OCI-LY3 (cell line): ENCODE measurements at regions not wholly inside any gene's neighbourhood (a gene's known extent, or its start where the extent isn't known, plus 50 kb on each side); places are given as distances from the start of the nearest gene placed in this dataset.

ENCODE experiments used
- H2AFZ ChIP-seq: fragments of 200-600, 300-600 bp; shearing (Covaris generic); 2 replicates; pipeline ENCODE4 v1.6.0; 2014; ENCODE audit warnings: antibody characterized with exemption, low read depth, low read length
- H3K27ac ChIP-seq: fragments of 200-600, 300-600 bp; sonication (generic); 2 replicates; pipeline ENCODE4 v1.5.1; 2014; ENCODE audit warnings: mild to moderate bottlenecking, low read length, moderate library complexity, mixed read lengths
- H3K27me3 ChIP-seq: fragments of 200-600, 300-600 bp; sonication (generic); 2 replicates; pipeline ENCODE4 v1.6.1; 2014; ENCODE audit warnings: low read depth, low read length, mixed read lengths
- H3K36me3 ChIP-seq: fragments of 200-600, 300-600 bp; sonication (generic); replicated peaks from 2 replicates; pipeline ENCODE3; 2014; ENCODE audit warnings: low read depth, low read length, mixed read lengths
- H3K4me1 ChIP-seq: fragments of 300-600, 200-600 bp; sonication (generic); 2 replicates; pipeline ENCODE4 v1.6.1; 2014; ENCODE audit warnings: low read length, mixed read lengths
- H3K4me2 ChIP-seq: fragments of 200-600, 300-600 bp; sonication (generic); 2 replicates; pipeline ENCODE4 v1.6.1; 2014; ENCODE audit warnings: low read length, mixed read lengths
- H3K4me3 ChIP-seq: fragments of 300-600, 200-600 bp; sonication (generic); 2 replicates; pipeline ENCODE4 v1.5.1; 2014; ENCODE audit warnings: antibody characterized with exemption, mild to moderate bottlenecking, low read length, moderate library complexity
- H3K79me2 ChIP-seq: fragments of 300-600, 200-600 bp; shearing (Covaris generic); 2 replicates; pipeline ENCODE4 v1.6.1; 2014; ENCODE audit warnings: mild to moderate bottlenecking, low read length, mixed read lengths
- H3K9ac ChIP-seq: fragments of 300-600, 200-600 bp; shearing (Covaris generic); 2 replicates; pipeline ENCODE4 v1.6.0; 2014; ENCODE audit warnings: mild to moderate bottlenecking, low read length, moderate library complexity
- H3K9me3 ChIP-seq: fragments of 200-600, 300-600 bp; shearing (Covaris generic); 2 replicates; pipeline ENCODE4 v1.6.1; 2014; ENCODE audit warnings: low read length, mixed read lengths; ENCODE audit not compliant: insufficient read depth
- H4K20me1 ChIP-seq: fragments of 200-600, 300-600 bp; sonication (generic); 2 replicates; pipeline ENCODE4 v1.6.1; 2016; ENCODE audit warnings: low read length, mixed read lengths; ENCODE audit not compliant: insufficient read depth
- EZH2phosphoT487 ChIP-seq: fragments of 200-600 bp; shearing (Covaris generic); IDR thresholded peaks from 2 replicates; pipeline ENCODE4 v1.6.1; 2018; ENCODE audit warnings: antibody characterized with exemption, mixed run types, low read depth
- TF ChIP-seq, protein P1 (sequence below): fragments of 200-600, 300-600 bp; sonication (generic); IDR thresholded peaks from 2 replicates; pipeline ENCODE4 v1.5.1; 2014; ENCODE audit warnings: antibody characterized with exemption, low read length, low read depth

DNA sequence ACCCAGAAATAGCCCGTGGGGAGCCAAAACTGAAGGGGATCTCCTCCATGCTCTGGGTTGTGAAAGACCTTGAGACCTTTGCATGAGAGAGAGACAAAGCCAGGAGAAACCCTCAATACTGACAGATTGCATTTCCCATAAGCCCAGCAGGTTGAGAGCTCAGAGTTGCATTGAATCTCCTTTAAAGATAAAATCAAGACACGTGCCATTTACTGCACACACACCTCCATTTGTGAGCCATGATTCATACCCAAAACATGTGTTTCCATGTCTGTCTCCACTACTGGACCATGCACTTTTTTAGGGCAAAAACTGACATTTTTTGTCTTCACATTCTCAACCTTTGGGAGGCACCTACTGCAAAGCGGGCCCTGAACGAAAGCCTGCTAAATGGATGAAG is 144.0 kb upstream of the NRIP1 start:
- TF ChIP-seq, protein P1, sequence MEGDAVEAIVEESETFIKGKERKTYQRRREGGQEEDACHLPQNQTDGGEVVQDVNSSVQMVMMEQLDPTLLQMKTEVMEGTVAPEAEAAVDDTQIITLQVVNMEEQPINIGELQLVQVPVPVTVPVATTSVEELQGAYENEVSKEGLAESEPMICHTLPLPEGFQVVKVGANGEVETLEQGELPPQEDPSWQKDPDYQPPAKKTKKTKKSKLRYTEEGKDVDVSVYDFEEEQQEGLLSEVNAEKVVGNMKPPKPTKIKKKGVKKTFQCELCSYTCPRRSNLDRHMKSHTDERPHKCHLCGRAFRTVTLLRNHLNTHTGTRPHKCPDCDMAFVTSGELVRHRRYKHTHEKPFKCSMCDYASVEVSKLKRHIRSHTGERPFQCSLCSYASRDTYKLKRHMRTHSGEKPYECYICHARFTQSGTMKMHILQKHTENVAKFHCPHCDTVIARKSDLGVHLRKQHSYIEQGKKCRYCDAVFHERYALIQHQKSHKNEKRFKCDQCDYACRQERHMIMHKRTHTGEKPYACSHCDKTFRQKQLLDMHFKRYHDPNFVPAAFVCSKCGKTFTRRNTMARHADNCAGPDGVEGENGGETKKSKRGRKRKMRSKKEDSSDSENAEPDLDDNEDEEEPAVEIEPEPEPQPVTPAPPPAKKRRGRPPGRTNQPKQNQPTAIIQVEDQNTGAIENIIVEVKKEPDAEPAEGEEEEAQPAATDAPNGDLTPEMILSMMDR, result no peak
- no peak for TF ChIP-seq EZH2phosphoT487
- H3K4me1 ChIP-seq, result peaks cover 37% of the 10 kb centered on the region
- no peak overlapping the region for H3K4me2 ChIP-seq

DNA sequence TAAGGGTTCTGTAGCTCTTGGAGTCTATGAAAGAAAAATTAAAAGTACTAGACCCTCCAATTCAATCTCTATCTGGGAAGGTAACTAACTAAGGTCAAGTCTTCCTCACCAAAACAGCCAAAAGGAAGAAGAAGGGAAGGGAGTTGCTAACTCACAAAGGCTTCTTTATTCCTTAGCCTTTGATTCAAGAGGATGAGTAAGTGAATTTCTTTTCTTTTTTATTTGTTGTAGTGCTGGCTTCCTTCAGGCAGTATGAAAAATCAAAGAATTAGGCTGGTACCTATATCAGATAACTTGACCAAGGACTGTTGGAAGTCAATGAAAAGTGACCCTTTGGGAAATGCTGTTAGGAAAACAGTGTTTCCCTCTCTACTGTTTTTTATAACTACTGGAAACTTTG is 144.4 kb upstream of the NRIP1 start:
- Histone ChIP-seq H3K4me3 (no peak overlapping the region), H3K4me2 (no peak overlapping the region), H2AFZ (no peak overlapping the region), H3K4me1 (peaks cover 37% of the 10 kb centered on the region), H3K9ac (no peak overlapping the region), H3K27me3 (peaks cover 77% of the 10 kb centered on the region), H4K20me1 (peaks cover 7% of the 10 kb centered on the region; the same call in 1 of the 2 replicates), H3K79me2 (no peaks in the 10 kb centered on the region), H3K9me3 (no peaks in the 10 kb centered on the region), H3K27ac (no peak overlapping the region), H3K36me3 (no peaks in the 10 kb centered on the region)
- TF ChIP-seq EZH2phosphoT487, result no peak
- TF ChIP-seq, protein P1, result no peak

More for the DNA sequence above, 144.0 kb upstream of the NRIP1 start:
- H3K27ac ChIP-seq, result no peak overlapping the region
- H2AFZ ChIP-seq, result no peak overlapping the region
- no peaks in the 10 kb centered on the region for H3K9me3 ChIP-seq
- peaks cover 79% of the 10 kb centered on the region for H3K27me3 ChIP-seq
- H3K79me2 ChIP-seq, result no peaks in the 10 kb centered on the region
- peaks cover 7% of the 10 kb centered on the region; the same call in 1 of the 2 replicates for H4K20me1 ChIP-seq
- no peaks in the 10 kb centered on the region for H3K36me3 ChIP-seq
- H3K4me3 ChIP-seq, result no peak overlapping the region
- no peak overlapping the region for H3K9ac ChIP-seq

DNA sequence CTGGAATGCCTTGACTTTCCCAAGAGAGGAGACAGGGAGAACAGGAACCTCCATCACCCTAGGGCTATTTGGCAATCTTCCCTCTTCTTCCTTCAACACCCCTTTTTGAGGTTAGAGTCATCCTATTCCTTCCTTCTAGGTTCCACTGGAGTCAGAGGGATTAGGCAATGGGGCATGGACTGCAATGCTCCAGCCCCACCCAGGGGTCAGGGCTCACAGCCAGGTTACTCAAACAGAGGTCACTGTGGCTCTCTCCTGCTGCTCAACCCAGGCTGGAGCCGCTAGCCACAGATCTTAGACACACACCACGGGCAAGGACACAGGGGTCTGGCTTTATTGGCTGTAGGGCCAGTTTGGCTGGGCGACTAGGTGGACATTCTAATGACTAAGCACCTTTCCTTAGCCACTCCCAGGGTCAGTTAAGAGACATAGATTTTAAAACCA is 145.5 kb upstream of the NRIP1 start:
- Histone ChIP-seq H2AFZ (no peak overlapping the region), H3K9ac (no peak overlapping the region), H3K79me2 (no peaks in the 10 kb centered on the region), H3K27ac (no peak overlapping the region), H3K9me3 (no peaks in the 10 kb centered on the region), H3K4me2 (no peak overlapping the region), H3K27me3 (peaks cover 72% of the 10 kb centered on the region), H3K4me1 (peaks cover 37% of the 10 kb centered on the region), H3K36me3 (no peaks in the 10 kb centered on the region), H3K4me3 (no peak overlapping the region), H4K20me1 (peaks cover 7% of the 10 kb centered on the region; the same call in 1 of the 2 replicates)
- TF ChIP-seq, protein P1, result no peak
- TF ChIP-seq EZH2phosphoT487, result no peak

DNA sequence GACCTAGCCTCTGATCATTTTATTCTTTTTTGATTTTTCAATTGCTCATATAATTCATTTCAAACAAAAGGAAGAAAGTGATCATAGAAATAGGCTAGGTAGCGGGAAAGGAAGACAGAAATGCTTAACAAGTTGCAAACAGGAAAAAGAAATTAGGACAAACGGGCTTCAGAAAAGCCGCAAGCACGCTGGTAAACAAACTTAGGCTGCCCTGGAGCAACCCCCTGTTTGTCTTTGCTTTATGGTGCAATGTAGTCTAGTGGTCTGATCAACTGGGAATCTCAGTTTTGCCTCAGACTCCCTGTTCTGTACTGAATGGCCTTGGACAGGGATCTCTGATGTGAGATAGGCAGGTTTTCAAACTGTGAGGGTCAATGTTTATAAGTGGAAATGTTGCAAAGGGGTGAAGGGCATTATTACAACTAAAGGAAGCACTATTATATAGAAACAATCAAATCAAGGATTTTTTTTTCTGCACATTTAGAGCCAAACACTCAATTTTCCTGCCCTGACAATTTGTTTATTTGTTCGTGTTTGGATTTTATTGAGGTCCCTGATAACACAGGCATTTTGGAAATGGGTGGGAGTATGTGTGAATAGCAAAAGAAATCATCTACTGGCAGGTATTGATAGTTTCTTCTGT is 146.8 kb upstream of the NRIP1 start:
- Histone ChIP-seq H3K4me2 (0 out of 2 replicates have a peak overlapping the region, but pooled peaks have one; percentile 9), H4K20me1 (peaks cover 7% of the 10 kb centered on the region; the same call in 1 of the 2 replicates), H3K36me3 (no peaks in the 10 kb centered on the region), H3K79me2 (no peaks in the 10 kb centered on the region), H2AFZ (no peak overlapping the region), H3K9ac (no peak overlapping the region), H3K9me3 (no peaks in the 10 kb centered on the region), H3K27ac (no peak overlapping the region), H3K4me3 (no peak overlapping the region), H3K27me3 (peaks cover 68% of the 10 kb centered on the region), H3K4me1 (peaks cover 29% of the 10 kb centered on the region)
- no peak for TF ChIP-seq EZH2phosphoT487
- TF ChIP-seq, protein P1, result no peak
